H9 (cell line): ENCODE measurements at regions not wholly inside any gene's neighbourhood (a gene's known extent, or its start where the extent isn't known, plus 50 kb on each side); places are given as distances from the start of the nearest gene placed in this dataset.
"Not testable (repeated sequence)": the region's sequence is repeated elsewhere in the genome, so short reads cannot be mapped to it uniquely, and the experiment has no call there.

Source experiments
- DNase-seq: peaks from one replicate; pipeline ENCODE4 v3.0.0-alpha.2; 2017
- H2AFZ ChIP-seq: one replicate; pipeline ENCODE4 v1.6.1; 2013; ENCODE audit warnings: mild to moderate bottlenecking, low read length, control low read depth, moderate library complexity
- H2AK5ac ChIP-seq: 2 replicates; pipeline ENCODE4 v1.6.1; 2013; ENCODE audit warnings: low read length, control low read depth, mixed read lengths; ENCODE audit not compliant: insufficient read length
- H2BK120ac ChIP-seq: one replicate; pipeline ENCODE4 v1.6.1; 2013; ENCODE audit warnings: low read depth, mild to moderate bottlenecking, low read length, control low read depth, inconsistent platforms; ENCODE audit not compliant: poor library complexity, severe bottlenecking
- H2BK12ac ChIP-seq: 2 replicates; pipeline ENCODE4 v1.6.1; 2013; ENCODE audit warnings: low read length, control low read depth, mixed read lengths, low read depth; ENCODE audit not compliant: insufficient read length
- H2BK15ac ChIP-seq: 2 replicates; pipeline ENCODE4 v1.6.1; 2013; ENCODE audit warnings: low read depth, low read length, control low read depth
- H2BK20ac ChIP-seq: one replicate; pipeline ENCODE4 v1.6.1; 2013; ENCODE audit warnings: low read depth, mild to moderate bottlenecking, low read length, control low read depth, inconsistent platforms; ENCODE audit not compliant: poor library complexity, severe bottlenecking
- H2BK5ac ChIP-seq: 2 replicates; pipeline ENCODE4 v1.6.1; 2013; ENCODE audit warnings: low read length, control low read depth, mixed read lengths; ENCODE audit not compliant: insufficient read length
- H3K14ac ChIP-seq: 2 replicates; pipeline ENCODE4 v1.6.1; 2013; ENCODE audit warnings: low read length, control low read depth; ENCODE audit not compliant: insufficient read depth
- H3K18ac ChIP-seq: 2 replicates; pipeline ENCODE4 v1.6.1; 2013; ENCODE audit warnings: low read depth, mild to moderate bottlenecking, mixed read lengths, low read length, control low read depth; ENCODE audit not compliant: insufficient read length
- H3K23ac ChIP-seq: 2 replicates; pipeline ENCODE4 v1.6.1; 2013; ENCODE audit warnings: low read length, control low read depth, mixed read lengths, low read depth; ENCODE audit not compliant: insufficient read length
- H3K23me2 ChIP-seq: 2 replicates; pipeline ENCODE4 v1.6.1; 2013; ENCODE audit warnings: low read depth, mild to moderate bottlenecking, mixed read lengths, low read length, control low read depth; ENCODE audit not compliant: insufficient read length, poor library complexity, severe bottlenecking
- H3K27ac ChIP-seq: 2 replicates; pipeline ENCODE4 v1.5.1; 2013; ENCODE audit warnings: low read length, control low read depth, mixed read lengths, low read depth; ENCODE audit not compliant: insufficient read length
- H3K27me3 ChIP-seq: 2 replicates; pipeline ENCODE4 v1.6.1; 2013; ENCODE audit warnings: low read length, control low read depth, inconsistent platforms; ENCODE audit not compliant: insufficient read depth
- H3K4ac ChIP-seq: 2 replicates; pipeline ENCODE4 v1.6.1; 2013; ENCODE audit warnings: low read depth, mild to moderate bottlenecking, control low read depth, inconsistent platforms, low read length, moderate library complexity
- H3K4me1 ChIP-seq: 2 replicates; pipeline ENCODE4 v1.6.1; 2013; ENCODE audit warnings: low read length, control low read depth, inconsistent platforms; ENCODE audit not compliant: insufficient read depth
- H3K4me2 ChIP-seq: 2 replicates; pipeline ENCODE4 v1.6.1; 2013; ENCODE audit warnings: low read length, control low read depth, mixed read lengths; ENCODE audit not compliant: insufficient read length, insufficient read depth
- H3K56ac ChIP-seq: 2 replicates; pipeline ENCODE4 v1.6.1; 2013; ENCODE audit warnings: low read depth, mild to moderate bottlenecking, mixed read lengths, low read length, control low read depth; ENCODE audit not compliant: insufficient read length
- H3K79me1 ChIP-seq: 2 replicates; pipeline ENCODE4 v1.6.1; 2013; ENCODE audit warnings: low read depth, mild to moderate bottlenecking, moderate library complexity, low read length, control low read depth, inconsistent platforms; ENCODE audit not compliant: insufficient read depth, poor library complexity, severe bottlenecking
- H3K79me2 ChIP-seq: 2 replicates; pipeline ENCODE4 v1.6.1; 2013; ENCODE audit warnings: low read length, control low read depth, inconsistent platforms; ENCODE audit not compliant: insufficient read depth
- H3K9ac ChIP-seq: 2 replicates; pipeline ENCODE4 v1.6.1; 2013; ENCODE audit warnings: low read length, control low read depth, mixed read lengths; ENCODE audit not compliant: insufficient read length; ENCODE audit errors: extremely low read depth
- H3K9me3 ChIP-seq: one replicate; pipeline ENCODE4 v1.6.1; 2013; ENCODE audit warnings: low read depth, low read length, inconsistent platforms; ENCODE audit not compliant: control insufficient read depth
- H3T11ph ChIP-seq: one replicate; pipeline ENCODE4 v1.6.1; 2013; ENCODE audit warnings: mild to moderate bottlenecking, low read length, control low read depth, inconsistent platforms
- H4K20me1 ChIP-seq: one replicate; pipeline ENCODE4 v1.6.1; 2013; ENCODE audit not compliant: control insufficient read depth, insufficient read length, insufficient read depth
- H4K5ac ChIP-seq: 2 replicates; pipeline ENCODE4 v1.6.1; 2013; ENCODE audit warnings: low read depth, mild to moderate bottlenecking, mixed read lengths, low read length, control low read depth; ENCODE audit not compliant: insufficient read length
- H4K8ac ChIP-seq: replicated peaks from 2 replicates; pipeline ENCODE4 v1.6.1; 2013; ENCODE audit warnings: low read length, control low read depth, mixed read lengths, low read depth; ENCODE audit not compliant: insufficient read length
- H4K91ac ChIP-seq: 2 replicates; pipeline ENCODE4 v1.6.1; 2013; ENCODE audit warnings: low read depth, mild to moderate bottlenecking, moderate library complexity, mixed read lengths, low read length, control low read depth; ENCODE audit not compliant: insufficient read length
- H3K27ac Mint-ChIP-seq, 3 experiments: 2 replicates in 2 of 3; 3 replicates in 1 of 3; pipeline ENCODE4 v1.8.0; 2020 to 2021; ENCODE audit warnings: mixed read lengths in 3 of 3, mild to moderate bottlenecking in 1 of 3, moderate library complexity in 1 of 3
- H3K27me3 Mint-ChIP-seq: 2 replicates; pipeline ENCODE4 v1.8.0; 2021; ENCODE audit warnings: low read depth, mild to moderate bottlenecking, moderate library complexity, mixed read lengths
- H3K36me3 Mint-ChIP-seq, 3 experiments: 2 replicates in 2 of 3; 3 replicates in 1 of 3; pipeline ENCODE4 v1.8.0; 2020 to 2021; ENCODE audit warnings: low read depth in 3 of 3, mixed read lengths in 3 of 3; ENCODE audit not compliant: insufficient read depth in 1 of 3
- H3K4me1 Mint-ChIP-seq, 2 experiments: 2 replicates each; pipeline ENCODE4 v1.8.0; 2020; ENCODE audit warnings: mixed read lengths in 2 of 2
- H3K4me3 Mint-ChIP-seq, 2 experiments: 2 replicates in 1 of 2; 3 replicates in 1 of 2; pipeline ENCODE4 v1.8.0; 2020 to 2021; ENCODE audit warnings: mild to moderate bottlenecking in 2 of 2, mixed read lengths in 2 of 2, moderate library complexity in 1 of 2
- H3K9me3 Mint-ChIP-seq, 2 experiments: 2 replicates in 1 of 2; 3 replicates in 1 of 2; pipeline ENCODE4 v1.8.0; 2020; ENCODE audit warnings: mild to moderate bottlenecking in 2 of 2, mixed read lengths in 2 of 2, moderate library complexity in 1 of 2
- WGBS: extraction: QIAGEN DNeasy Blood & Tissue Kit; methylation state at CpG from one replicate; pipeline ENCODE4 v1.1.7; 2013; ENCODE audit warnings: missing lambda C conversion rate, low lambda C conversion rate, mixed read lengths; ENCODE audit not compliant: insufficient read length; ENCODE audit errors: extremely low coverage; 5-methylcytosine and 5-hydroxymethylcytosine counted together
- TF ChIP-seq, protein P1 (sequence below): fragments of 200-600 bp; sonication (generic); conservative IDR thresholded peaks from 3 replicates; pipeline ENCODE4 v1.8.0; 2021; ENCODE audit warnings: antibody characterized with exemption, mild to moderate bottlenecking

DNA sequence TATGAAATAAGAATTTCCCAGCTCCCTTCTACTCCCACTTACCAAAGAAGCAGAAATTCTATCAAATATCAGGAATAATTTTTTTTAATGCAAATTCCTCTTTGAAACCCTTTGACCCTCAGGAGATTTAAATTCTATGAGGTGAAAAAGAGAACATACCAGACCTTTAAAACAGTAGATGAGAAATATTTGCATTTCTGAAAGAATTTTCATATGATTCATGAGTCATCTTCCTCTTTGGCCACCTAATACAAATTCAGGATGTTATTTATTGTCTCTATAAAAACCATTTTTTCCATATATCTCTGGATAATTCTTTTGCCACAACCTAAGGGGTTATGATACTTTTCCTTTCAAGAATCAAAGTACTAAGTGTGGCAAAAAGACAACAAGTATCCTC lies 67.3 kb upstream of the ST3GAL6 start:
- H3K36me3 Mint-ChIP-seq: no peaks in the 10 kb centered on the region
- H3K27me3 Mint-ChIP-seq: no peaks in the 10 kb centered on the region
- H2BK12ac ChIP-seq: no peak overlapping the region
- no peaks in the 10 kb centered on the region; a peak in 1 of 4 replicates for H3K4me1 Mint-ChIP-seq
- no peak overlapping the region for H2BK15ac ChIP-seq
- H3K4me2 ChIP-seq: no peak overlapping the region
- no peak overlapping the region for H3K18ac ChIP-seq
- H4K91ac ChIP-seq: no peak overlapping the region
- TF ChIP-seq, protein P1, sequence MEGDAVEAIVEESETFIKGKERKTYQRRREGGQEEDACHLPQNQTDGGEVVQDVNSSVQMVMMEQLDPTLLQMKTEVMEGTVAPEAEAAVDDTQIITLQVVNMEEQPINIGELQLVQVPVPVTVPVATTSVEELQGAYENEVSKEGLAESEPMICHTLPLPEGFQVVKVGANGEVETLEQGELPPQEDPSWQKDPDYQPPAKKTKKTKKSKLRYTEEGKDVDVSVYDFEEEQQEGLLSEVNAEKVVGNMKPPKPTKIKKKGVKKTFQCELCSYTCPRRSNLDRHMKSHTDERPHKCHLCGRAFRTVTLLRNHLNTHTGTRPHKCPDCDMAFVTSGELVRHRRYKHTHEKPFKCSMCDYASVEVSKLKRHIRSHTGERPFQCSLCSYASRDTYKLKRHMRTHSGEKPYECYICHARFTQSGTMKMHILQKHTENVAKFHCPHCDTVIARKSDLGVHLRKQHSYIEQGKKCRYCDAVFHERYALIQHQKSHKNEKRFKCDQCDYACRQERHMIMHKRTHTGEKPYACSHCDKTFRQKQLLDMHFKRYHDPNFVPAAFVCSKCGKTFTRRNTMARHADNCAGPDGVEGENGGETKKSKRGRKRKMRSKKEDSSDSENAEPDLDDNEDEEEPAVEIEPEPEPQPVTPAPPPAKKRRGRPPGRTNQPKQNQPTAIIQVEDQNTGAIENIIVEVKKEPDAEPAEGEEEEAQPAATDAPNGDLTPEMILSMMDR: no peak
- no peak overlapping the region for H4K5ac ChIP-seq
- H3K79me2 ChIP-seq: no peaks in the 10 kb centered on the region
- no peak overlapping the region for H3K9ac ChIP-seq
- H3K23me2 ChIP-seq: no peaks in the 10 kb centered on the region
- no peak overlapping the region for H3K56ac ChIP-seq
- H2AK5ac ChIP-seq: no peak overlapping the region
- no peak overlapping the region for H3K27ac Mint-ChIP-seq
- H3T11ph ChIP-seq: no peak overlapping the region
- H3K79me1 ChIP-seq: no peaks in the 10 kb centered on the region
- no peak overlapping the region for H4K8ac ChIP-seq
- H3K14ac ChIP-seq: no peak overlapping the region
- H3K9me3 Mint-ChIP-seq: no peaks in the 10 kb centered on the region
- H3K4ac ChIP-seq: no peak overlapping the region
- H3K4me1 ChIP-seq: no peaks in the 10 kb centered on the region
- no peak overlapping the region for H2BK20ac ChIP-seq
- no peak overlapping the region for H3K27ac ChIP-seq
- H2BK120ac ChIP-seq: no peak overlapping the region
- no peak overlapping the region for H3K4me3 Mint-ChIP-seq
- H3K23ac ChIP-seq: no peak overlapping the region
- DNase-seq: no peak
- H2AFZ ChIP-seq: no peak overlapping the region
- H3K9me3 ChIP-seq: no peaks in the 10 kb centered on the region
- no peaks in the 10 kb centered on the region for H3K27me3 ChIP-seq
- H4K20me1 ChIP-seq: no peaks in the 10 kb centered on the region
- H2BK5ac ChIP-seq: no peak overlapping the region

DNA sequence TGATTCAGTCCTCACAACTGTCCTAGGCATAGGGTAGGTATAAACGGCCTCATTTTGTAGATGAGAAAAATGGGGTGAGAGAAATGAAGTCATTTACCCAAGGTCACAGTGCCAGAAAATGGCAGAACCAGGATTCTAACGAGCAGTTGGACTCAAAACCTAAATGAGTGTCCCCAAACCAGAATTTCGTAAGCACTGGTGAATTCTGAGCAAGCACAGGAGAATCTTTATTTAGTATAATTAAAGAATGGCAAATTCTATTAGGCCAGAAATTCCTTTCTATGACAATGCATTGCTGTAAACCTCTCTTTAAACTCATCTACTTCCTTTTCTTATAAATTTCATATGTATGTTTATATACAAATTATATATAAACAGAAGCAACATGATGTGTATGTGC lies 66.8 kb upstream of the ST3GAL6 start:
- DNase-seq, H3K9me3 Mint-ChIP-seq, H3K18ac ChIP-seq, H3K27ac Mint-ChIP-seq, H3K14ac ChIP-seq, H2BK120ac ChIP-seq, H3K4me3 Mint-ChIP-seq, H3K79me2 ChIP-seq, H2BK12ac ChIP-seq, H4K20me1 ChIP-seq, H2BK20ac ChIP-seq, H3K23me2 ChIP-seq, H4K91ac ChIP-seq, H3K4me1 ChIP-seq, H3K36me3 Mint-ChIP-seq, H3K9me3 ChIP-seq, H3K27me3 ChIP-seq, H3K4ac ChIP-seq, H2BK15ac ChIP-seq, H3K79me1 ChIP-seq, H3K4me2 ChIP-seq, H3T11ph ChIP-seq, H3K56ac ChIP-seq, H3K27me3 Mint-ChIP-seq, H3K27ac ChIP-seq, H2AK5ac ChIP-seq, H4K8ac ChIP-seq, H2AFZ ChIP-seq, H4K5ac ChIP-seq, H3K23ac ChIP-seq, H3K9ac ChIP-seq, H3K4me1 Mint-ChIP-seq, H2BK5ac ChIP-seq: not testable (repeated sequence)
- no CpG with 5 or more reads among the region's 3 CpGs for whole genome bisulfite sequencing
